ENCODE measurements at regions not wholly inside any gene's neighbourhood (a gene's known extent, or its start where the extent isn't known, plus 50 kb on each side); places are given as distances from the start of the nearest gene placed in this dataset.
A peak's percentile ranks its signal among the peaks of the same experiment; 100 is the strongest.

GRCh38 chr6:27053738-27054137, 193.8 kb upstream of the PRSS16 start:
- no peak for DNase-seq

- no peak for DNase-seq
Measured at GRCh38 chr6:27056615-27057014, 190.9 kb upstream of the PRSS16 start.

GRCh38 chr6:27059621-27060425, 187.7 kb upstream of the PRSS16 start:
- DNase-seq = no peak

GRCh38 chr6:27061235-27061993, 186.1 kb upstream of the PRSS16 start:
- no peak for DNase-seq

- no peak for DNase-seq
Measured at GRCh38 chr6:27062755-27063154, 184.7 kb upstream of the PRSS16 start.

- DNase-seq = no peak
Measured at GRCh38 chr6:27065183-27065582, 182.3 kb upstream of the PRSS16 start.

GRCh38 chr6:27066381-27066780, 181.1 kb upstream of the PRSS16 start:
- DNase-seq = no peak

- no peak for DNase-seq
Measured at GRCh38 chr6:27066802-27067201, 180.7 kb upstream of the PRSS16 start.

- DNase-seq = no peak
Measured at GRCh38 chr6:27073441-27073840, 174.1 kb upstream of the PRSS16 start.

- no peak for DNase-seq
Measured at GRCh38 chr6:27076116-27076515, 171.4 kb upstream of the PRSS16 start.

- DNase-seq = peak; percentile 37 to 69
Measured at GRCh38 chr6:27078734-27079357, 168.7 kb upstream of the PRSS16 start.

- DNase-seq = no peak
Measured at GRCh38 chr6:27081188-27081587, 166.3 kb upstream of the PRSS16 start.

- no peak for DNase-seq
Measured at GRCh38 chr6:27081931-27082330, 165.6 kb upstream of the PRSS16 start.

- no peak for DNase-seq
Measured at GRCh38 chr6:27088068-27088467, 159.4 kb upstream of the PRSS16 start.

- peak; percentile 8 to 12 for DNase-seq
Measured at GRCh38 chr6:27091661-27092315, 155.7 kb upstream of the PRSS16 start.

GRCh38 chr6:27092316-27092692, 155.2 kb upstream of the PRSS16 start:
- no peak for DNase-seq

GRCh38 chr6:27095914-27096313, 151.6 kb upstream of the PRSS16 start:
- DNase-seq = no peak

GRCh38 chr6:27096834-27097511, 150.5 kb upstream of the PRSS16 start:
- peak; percentile 16 to 20 for DNase-seq

- DNase-seq = no peak
Measured at GRCh38 chr6:27098956-27099355, 148.5 kb upstream of the PRSS16 start.

- DNase-seq = no peak
Measured at GRCh38 chr6:27100921-27101320, 146.6 kb upstream of the PRSS16 start.

- DNase-seq = no peak
Measured at GRCh38 chr6:27101824-27102223, 145.7 kb upstream of the PRSS16 start.

- DNase-seq = no peak
Measured at GRCh38 chr6:27106382-27106781, 141.1 kb upstream of the PRSS16 start.

- no peak for DNase-seq
Measured at GRCh38 chr6:27111743-27112142, 135.8 kb upstream of the PRSS16 start.
